Astrocyte (in vitro differentiated cells and primary cell): ENCODE measurements at regions not wholly inside any gene's neighbourhood (a gene's known extent, or its start where the extent isn't known, plus 50 kb on each side); places are given as distances from the start of the nearest gene placed in this dataset.

Experiments
- CTCF ChIP-seq: IDR thresholded peaks from 2 replicates; pipeline ENCODE4 v1.5.1; 2011; ENCODE audit warnings: low read depth, mild to moderate bottlenecking, inconsistent platforms, low read length, moderate library complexity; ENCODE audit not compliant: insufficient read depth
- EZH2 ChIP-seq: IDR thresholded peaks from 2 replicates; pipeline ENCODE4 v1.6.1; 2012; ENCODE audit warnings: mild to moderate bottlenecking, low read length, inconsistent platforms; ENCODE audit not compliant: insufficient read depth

- TF ChIP-seq CTCF (no peak), EZH2 (no peak)
Observed at GRCh38 chr6:144856622-144857021, 571.5 kb downstream of the UTRN start.
